Fibroblast of skin of left quadriceps (primary cell): ENCODE measurements at regions not wholly inside any gene's neighbourhood (a gene's known extent, or its start where the extent isn't known, plus 50 kb on each side); places are given as distances from the start of the nearest gene placed in this dataset.
A peak's percentile ranks its signal among the peaks of the same experiment; 100 is the strongest.
"Not testable (repeated sequence)": the region's sequence is repeated elsewhere in the genome, so short reads cannot be mapped to it uniquely, and the experiment has no call there.

Experiments
- DNase-seq, 2 experiments: peaks; one replicate each; pipeline ENCODE4 v3.0.0-alpha.2; 2013; ENCODE audit warnings: low read depth in 2 of 2

- DNase-seq, result no peak
Measured at GRCh38 chr1:168490306-168490705, 53.5 kb downstream of the XCL2 start.

GRCh38 chr1:168488138-168488537, 55.7 kb downstream of the XCL2 start:
- peak; percentile 39 to 44 for DNase-seq

DNA sequence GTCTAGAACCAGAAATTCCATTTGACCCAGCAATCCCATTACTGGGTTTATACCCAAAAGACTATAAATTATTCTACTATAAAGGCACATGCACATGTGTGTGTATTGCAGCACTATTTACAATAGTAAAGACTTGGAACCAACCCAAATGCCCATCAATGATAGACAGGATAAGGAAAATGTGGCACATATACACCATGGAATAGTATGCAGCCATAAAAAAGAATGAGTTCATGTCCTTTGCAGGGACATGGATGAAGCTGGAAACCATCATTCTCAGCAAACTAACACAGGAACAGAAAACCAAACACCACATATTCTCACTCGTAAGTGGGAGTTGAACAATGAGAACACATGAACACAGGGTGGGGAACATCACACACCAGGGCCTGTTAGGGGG, 57.0 kb downstream of the XCL2 start:
- not testable (repeated sequence) for DNase-seq

DNA sequence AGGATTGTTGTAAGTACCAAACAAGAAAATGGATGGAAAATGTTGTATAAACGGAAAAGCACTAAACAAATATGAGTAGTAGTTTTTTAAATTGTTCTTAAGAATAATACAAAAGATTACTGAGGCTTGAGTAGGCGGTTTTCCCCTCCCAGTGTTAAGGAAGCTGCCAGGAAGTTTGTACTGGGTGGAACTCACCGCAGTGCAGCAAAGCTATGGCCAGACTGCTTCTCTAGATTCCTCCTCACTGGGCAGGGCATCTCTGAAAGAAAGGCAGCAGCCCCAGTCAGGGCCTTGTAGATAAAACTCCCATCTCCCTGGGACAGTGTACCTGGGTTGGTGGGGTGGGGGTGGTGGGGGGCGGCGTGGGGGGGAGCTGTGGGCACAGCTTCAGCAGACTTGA, 58.7 kb downstream of the XCL2 start:
- DNase-seq, result no peak

GRCh38 chr1:168484083-168484482, 59.7 kb downstream of the XCL2 start:
- no peak for DNase-seq

DNA sequence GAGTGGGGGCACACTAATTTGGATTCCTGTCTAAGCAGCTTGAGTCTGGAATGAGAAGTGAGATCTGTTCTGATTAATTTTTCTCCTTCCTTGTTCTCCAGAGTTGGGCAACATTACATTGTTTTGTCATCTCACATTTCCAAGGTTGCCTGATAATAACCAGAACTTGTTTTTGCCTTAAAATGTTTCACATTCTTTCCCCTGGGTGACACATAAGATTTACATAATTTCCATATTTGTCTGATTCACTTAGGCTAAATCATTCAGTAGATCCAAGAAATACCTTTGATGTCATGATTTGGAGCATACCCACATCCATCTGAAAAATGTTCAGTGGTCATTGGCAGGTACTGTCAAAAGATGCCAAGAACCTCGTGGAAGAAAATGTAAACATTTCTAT, 60.3 kb downstream of the XCL2 start:
- peak; percentile 91 to 92 for DNase-seq

- no peak for DNase-seq
Measured at GRCh38 chr1:168482106-168482505, 61.7 kb downstream of the XCL2 start.

GRCh38 chr1:168481586-168481985, 62.2 kb downstream of the XCL2 start:
- no peak for DNase-seq

GRCh38 chr1:168480997-168481396, 62.8 kb downstream of the XCL2 start:
- no peak for DNase-seq

GRCh38 chr1:168477792-168478191, 66.0 kb downstream of the XCL2 start:
- no peak for DNase-seq

- DNase-seq, result no peak
Measured at GRCh38 chr1:168476588-168477385, 67.0 kb downstream of the XCL2 start.

DNA sequence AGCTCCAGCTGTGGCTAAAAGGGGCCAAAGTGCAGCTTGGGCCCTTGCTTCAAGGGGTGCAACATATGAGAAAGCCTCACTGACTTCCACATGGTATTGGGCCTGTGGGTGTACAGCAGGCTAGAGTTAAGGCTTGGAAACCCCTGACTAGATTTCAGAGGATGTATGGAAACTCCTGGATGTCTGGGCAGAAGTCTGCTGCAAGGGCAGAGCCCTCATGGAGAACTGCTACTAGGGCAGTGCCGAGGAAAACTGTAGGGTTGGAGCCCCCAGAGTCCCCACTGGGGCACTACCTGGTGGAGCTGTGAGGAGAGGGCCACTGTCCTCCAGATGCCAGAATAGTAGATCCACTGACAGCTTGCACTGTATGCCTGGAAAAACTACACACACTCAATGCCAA, 69.5 kb downstream of the XCL2 start:
- no peak for DNase-seq

DNA sequence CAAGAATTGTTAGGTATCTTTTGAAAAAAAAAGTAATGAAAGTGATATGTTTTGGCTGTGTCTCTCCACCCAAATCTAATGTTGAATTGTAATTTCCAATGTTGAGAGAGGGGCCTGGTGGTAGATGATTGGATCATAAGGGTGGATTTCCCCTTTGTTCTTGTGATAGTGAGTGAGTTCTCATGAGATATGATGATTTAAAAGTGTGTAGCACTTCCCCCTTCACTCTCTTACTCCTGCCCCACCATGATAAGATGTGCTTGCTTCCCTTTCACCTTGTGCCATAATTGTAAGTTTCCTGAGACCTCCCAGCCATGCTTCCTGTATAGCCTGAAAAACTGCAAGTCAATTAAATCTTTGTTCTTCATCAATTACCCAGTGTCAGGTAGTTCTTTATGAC, 70.7 kb downstream of the XCL2 start:
- no peak for DNase-seq

DNA sequence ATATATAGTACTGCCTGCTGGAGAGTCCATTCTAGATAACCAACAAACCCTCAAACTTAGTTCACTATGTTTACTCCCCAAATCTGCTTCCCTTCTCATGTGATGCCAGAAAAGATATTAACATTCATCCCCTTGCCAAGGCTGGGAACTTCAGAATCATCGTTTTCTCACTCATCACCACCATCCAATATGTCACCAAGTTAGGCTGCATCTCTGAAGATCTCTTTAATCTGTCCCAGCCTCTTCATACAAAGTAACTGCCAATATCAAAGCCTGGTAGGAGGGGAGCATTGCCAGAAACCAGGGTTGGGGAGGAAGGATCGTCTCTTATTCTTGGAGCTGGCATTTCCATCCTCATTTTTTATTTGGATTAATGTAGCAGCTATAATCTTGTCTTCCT, 71.6 kb downstream of the XCL2 start:
- no peak for DNase-seq

- peak; percentile 91 for DNase-seq
Measured at GRCh38 chr1:168470901-168471431, 72.8 kb downstream of the XCL2 start.

DNA sequence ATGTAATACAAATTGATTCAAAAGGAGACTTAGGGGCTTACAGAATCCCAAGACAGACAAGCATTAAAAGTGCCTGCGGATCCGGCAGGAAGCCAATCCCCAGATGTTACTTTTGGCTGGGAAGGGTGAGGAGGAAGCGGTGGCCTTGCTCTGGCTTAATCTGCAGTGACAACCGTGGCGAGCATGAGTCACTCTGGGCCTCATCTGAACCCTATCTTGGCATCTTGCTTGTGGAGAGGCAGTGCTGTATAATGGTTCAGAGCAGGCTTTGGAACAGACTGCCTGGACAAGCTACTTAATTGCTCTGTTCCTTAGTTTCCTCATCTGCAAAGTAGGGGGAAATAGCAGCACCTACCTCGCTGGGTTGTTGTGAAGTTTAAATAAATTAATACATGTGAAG, 74.1 kb downstream of the XCL2 start:
- peak; percentile 68 to 73 for DNase-seq

DNA sequence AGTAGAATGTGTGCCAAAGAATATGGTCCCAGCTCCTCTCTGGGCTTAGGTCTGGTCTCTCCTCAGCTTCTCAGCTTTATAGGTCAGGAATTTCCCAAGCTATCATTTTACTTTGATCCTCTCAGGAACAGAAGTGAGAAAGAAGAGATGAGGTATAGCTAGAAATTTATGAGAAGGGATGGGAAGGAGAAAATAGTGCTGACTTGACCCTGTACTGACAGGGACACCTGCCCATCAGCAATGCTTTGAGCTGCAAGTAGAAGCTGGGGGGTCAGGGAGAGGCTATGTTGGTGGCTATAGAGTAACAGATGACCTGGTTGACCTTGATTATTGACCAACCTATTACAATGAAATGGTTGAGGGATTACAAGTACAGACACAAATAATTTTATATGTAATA, 75.0 kb downstream of the XCL2 start:
- DNase-seq, result no peak

GRCh38 chr1:168468042-168468809, 75.6 kb downstream of the XCL2 start:
- peak in 1 of 2 experiments; percentile 46 for DNase-seq

- no peak for DNase-seq
Measured at GRCh38 chr1:168467452-168467851, 76.3 kb downstream of the XCL2 start.

DNA sequence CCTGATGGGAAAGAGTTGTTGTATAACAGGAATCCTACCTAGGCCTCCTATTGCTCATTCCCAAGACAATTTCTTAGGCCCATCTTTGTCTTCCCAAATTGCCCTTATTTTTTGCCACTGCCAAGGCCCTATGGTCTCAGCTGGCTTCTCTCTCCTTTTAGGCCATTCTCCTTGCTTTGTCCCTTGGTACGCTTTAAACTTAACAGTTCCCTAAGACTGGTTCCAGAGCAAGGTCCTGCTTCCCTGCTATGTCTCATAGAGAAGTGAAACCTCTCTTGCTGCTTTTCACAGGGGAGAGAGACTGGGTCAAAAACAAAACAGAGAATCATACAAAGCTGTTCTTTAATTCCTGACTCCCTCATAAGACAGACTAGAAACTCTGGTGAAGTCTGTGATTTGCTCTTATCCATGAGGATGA, 77.1 kb downstream of the XCL2 start:
- no peak for DNase-seq

- DNase-seq, result no peak
Measured at GRCh38 chr1:168466092-168466713, 77.6 kb downstream of the XCL2 start.

DNA sequence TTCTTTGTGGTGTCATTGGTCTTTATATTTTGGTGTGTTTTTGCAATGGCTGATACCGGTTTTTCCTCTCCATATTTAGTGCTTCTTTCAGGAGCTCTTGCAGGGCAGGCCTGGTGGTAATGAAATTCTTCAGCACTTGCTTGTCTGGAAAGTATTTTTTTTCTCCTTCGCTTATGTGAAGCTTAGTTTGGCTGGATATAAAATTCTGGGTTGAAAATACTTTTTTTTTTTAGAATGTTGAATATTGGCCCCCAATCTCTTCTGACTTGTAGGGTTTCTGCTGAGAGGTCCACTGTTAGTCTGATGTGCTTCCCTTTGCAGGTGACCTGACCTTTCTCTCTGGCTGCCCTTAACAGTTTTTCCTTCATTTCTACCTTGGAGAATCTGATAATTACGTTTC, 82.7 kb downstream of the XCL2 start:
- not testable (repeated sequence) for DNase-seq
